NT2/D1 (cell line): ENCODE measurements at regions not wholly inside any gene's neighbourhood (a gene's known extent, or its start where the extent isn't known, plus 50 kb on each side); places are given as distances from the start of the nearest gene placed in this dataset.

ENCODE experiments used
- SUZ12 ChIP-seq: IDR thresholded peaks from 2 replicates; pipeline ENCODE4 v1.6.1; 2011; ENCODE audit not compliant: insufficient read length, insufficient read depth; ENCODE audit errors: extremely low read depth
- YY1 ChIP-seq: IDR thresholded peaks from 2 replicates; pipeline ENCODE4 v1.6.1; 2011; ENCODE audit not compliant: insufficient read length, insufficient read depth
- ZNF274 ChIP-seq: IDR thresholded peaks from 2 replicates; pipeline ENCODE4 v1.6.1; 2011; ENCODE audit warnings: mild to moderate bottlenecking, low read depth, low read length

GRCh38 chr5:107726896-107727295, 56.2 kb upstream of the EFNA5 start:
- TF ChIP-seq YY1 = no peak
- TF ChIP-seq ZNF274 = no peak
- TF ChIP-seq SUZ12 = no peak
